Spleen (tissue), 7 donors: ENCODE measurements at regions not wholly inside any gene's neighbourhood (a gene's known extent, or its start where the extent isn't known, plus 50 kb on each side); places are given as distances from the start of the nearest gene placed in this dataset.
"Not testable (repeated sequence)": the region's sequence is repeated elsewhere in the genome, so short reads cannot be mapped to it uniquely, and the experiment has no call there.

Experiments
- CTCF ChIP-seq, 11 experiments: fragments of 200-600 bp in 7 of 11; fragments of 450-650 bp in 4 of 11; sonication (generic) in 4 of 11; IDR thresholded peaks in 8 of 11; conservative IDR thresholded peaks in 3 of 11; 1 replicate in 7 of 11; 2 replicates in 4 of 11; pipeline versions ENCODE4 v1.4.0 to v1.8.0; 2016 to 2021; ENCODE audit warnings: antibody characterized with exemption in 11 of 11, inconsistent platforms in 4 of 11, mild to moderate bottlenecking in 1 of 11
- POLR2A ChIP-seq, 3 donors: fragments of 450-650 bp; IDR thresholded peaks; one replicate each; pipeline ENCODE4 v1.5.1; 2017; ENCODE audit warnings: antibody characterized with exemption in 3 of 3, mild to moderate bottlenecking in 1 of 3
- POLR2AphosphoS5 ChIP-seq, 3 donors: sonication (generic); formaldehyde crosslinking; IDR thresholded peaks; one replicate each; pipeline ENCODE4 v1.5.1; 2017; ENCODE audit warnings: antibody characterized with exemption in 3 of 3
- donor health status: DM: no; HTN: no; CAD: no; lungs with moderate emphysema.
- donor health status: DM: no; HTN: no; CAD: no.
- donor health status: DM: no; HTN: no; CAD: no.

GRCh38 chr6:145098127-145098526 lies 637.2 kb downstream of the EPM2A start:
- TF ChIP-seq POLR2AphosphoS5 (IDR thresholded peaks at IDR 0.05); CTCF (IDR thresholded peaks at IDR 0.05 in 8 of 11, conservative IDR thresholded peaks at IDR 0.05 in 3 of 11); POLR2A (IDR thresholded peaks at IDR 0.05): not testable (repeated sequence)
